T-helper 1 cell (primary cell): ENCODE measurements at regions not wholly inside any gene's neighbourhood (a gene's known extent, or its start where the extent isn't known, plus 50 kb on each side); places are given as distances from the start of the nearest gene placed in this dataset.
"Not testable (repeated sequence)": the region's sequence is repeated elsewhere in the genome, so short reads cannot be mapped to it uniquely, and the experiment has no call there.

Source experiments
- DNase-seq, 5 donors: peaks; one replicate each; pipeline ENCODE4 v3.0.0-alpha.2; 2012 to 2020

GRCh38 chr5:15383469-15383868 is 116.5 kb upstream of the FBXL7 start:
- no peak for DNase-seq

GRCh38 chr5:15383021-15383420 is 117.0 kb upstream of the FBXL7 start:
- DNase-seq = no peak

DNA sequence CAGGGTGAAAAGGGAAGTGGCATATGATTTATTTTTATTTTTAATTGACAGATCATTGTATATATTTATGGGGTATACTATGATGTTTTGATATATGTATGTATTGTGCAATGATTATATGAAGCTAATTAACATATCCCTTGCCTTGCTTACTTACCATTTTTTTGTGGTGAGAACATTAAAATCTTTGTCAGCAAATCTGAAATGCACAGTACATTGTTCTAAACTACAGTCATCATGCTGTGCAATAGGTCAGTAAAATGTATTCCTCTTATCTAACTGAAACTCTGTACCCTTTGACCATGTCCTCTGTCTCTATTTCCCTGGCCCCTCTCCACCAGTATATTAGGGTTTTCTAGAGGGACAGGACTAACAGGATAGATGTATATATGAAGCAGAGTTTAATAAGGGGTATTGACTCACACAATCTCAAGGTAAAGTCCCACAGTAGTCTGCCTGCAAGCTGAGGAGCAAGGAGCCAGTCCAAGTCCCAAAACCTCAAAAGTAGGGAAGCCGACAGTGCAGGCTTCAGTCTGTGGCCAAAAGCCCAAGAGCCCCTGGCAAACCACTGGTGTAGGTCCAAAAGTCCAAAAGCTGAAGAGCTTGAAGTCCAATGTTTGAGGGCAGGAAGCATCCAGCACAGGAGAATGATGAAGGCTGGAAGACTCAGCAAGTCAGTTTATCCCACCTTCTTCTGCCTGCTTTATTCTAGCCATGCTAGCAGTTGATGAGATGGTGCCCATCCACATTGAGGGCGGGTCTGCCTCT is 122.2 kb upstream of the FBXL7 start:
- DNase-seq = no peak

DNA sequence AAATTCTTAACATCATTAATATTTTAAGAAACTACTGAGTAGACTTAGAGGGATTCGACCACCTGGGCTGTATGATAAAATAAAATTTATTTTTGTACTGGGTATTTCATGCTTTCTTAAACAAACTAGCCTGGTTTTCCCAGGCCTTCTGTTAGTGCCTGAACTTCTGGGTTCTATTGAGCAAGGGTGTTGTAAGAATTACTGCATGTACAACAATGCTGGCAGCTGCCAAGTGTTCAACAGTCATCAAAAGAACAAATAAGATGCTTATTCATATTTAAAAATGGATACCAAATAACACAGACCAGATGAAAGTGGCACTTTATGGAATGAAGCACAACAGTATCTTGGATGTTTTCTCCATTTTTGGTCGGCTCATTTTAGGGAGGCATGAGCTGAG is 123.2 kb upstream of the FBXL7 start:
- no peak for DNase-seq

DNA sequence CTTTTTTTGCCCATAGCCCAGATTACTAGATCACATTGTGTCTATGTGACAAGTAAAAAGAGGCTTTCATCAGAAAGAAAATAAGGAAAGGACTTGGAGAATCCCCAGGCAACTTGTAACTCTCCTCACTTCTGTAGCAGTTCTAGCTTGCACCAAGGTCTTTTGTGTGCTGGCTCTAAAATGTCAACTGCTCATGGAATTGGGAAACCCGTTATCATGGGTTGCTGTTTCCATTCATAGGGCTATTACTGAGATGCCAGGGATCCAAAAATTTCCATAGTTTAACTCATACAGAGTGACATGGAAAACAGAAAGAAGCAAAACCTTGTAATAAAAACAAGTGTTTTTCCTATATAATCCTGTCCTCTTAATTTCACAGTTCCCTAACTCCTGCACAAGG is 123.9 kb upstream of the FBXL7 start:
- no peak for DNase-seq

GRCh38 chr5:15375559-15375958 is 124.4 kb upstream of the FBXL7 start:
- no peak for DNase-seq

DNA sequence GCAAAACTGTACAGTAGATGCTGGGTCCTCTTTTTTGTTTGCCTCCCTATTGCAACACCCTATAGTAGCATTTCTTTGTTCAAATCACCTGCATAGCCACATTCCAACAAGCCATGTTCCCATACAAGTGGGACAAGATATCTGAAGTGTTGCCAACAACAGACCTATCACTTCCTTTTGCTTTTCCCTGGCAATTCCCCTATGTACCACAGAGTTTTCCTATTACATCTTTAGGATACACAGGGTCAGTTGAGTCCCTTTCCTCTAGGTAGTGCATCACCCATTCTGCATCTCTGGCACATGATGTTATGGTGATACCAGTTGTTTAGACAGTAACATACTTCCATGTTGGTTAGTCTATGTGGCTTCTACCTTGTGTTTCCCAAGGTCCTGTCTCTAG is 125.1 kb upstream of the FBXL7 start:
- DNase-seq = no peak

DNA sequence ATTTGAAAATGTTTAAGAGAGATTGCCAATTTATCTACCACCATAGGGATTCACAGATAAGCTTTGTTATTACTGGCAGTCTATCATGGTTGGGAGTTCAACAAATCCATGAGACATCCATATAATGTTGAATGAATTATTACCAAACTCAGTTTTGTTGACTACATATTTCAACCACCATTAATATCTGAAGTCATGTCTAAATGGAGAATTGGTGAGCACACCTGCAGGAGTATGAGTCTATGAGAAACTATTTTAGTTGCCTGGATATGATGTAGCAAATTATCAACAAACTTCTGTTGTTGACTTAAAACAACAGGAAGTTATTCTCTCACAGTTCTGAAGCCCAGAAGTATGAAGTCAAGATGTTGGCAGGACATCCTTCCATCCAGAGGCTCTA is 126.8 kb upstream of the FBXL7 start:
- no peak for DNase-seq

DNA sequence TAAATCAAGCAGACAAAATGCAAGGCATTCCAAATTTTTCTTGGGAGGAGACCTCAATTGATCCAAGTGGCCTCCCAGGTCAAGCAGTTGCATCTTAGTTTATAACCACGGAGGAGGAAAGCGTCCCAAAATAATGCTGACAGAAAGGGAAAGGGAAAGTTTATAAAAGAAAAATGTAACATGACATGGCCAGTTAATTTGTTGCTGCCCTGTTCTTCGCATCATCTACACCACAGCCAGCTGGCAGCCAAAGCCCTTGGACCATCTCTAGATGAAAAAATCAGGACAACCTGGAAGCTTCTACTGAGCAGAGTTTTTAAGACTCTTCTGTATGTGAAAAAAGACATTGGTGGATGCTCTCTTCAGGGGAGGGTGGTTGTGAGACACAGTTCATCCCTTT is 128.8 kb upstream of the FBXL7 start:
- no peak for DNase-seq

- no peak for DNase-seq
These were observed 131.1 kb upstream of the FBXL7 start for GRCh38 chr5:15368835-15369234.

DNA sequence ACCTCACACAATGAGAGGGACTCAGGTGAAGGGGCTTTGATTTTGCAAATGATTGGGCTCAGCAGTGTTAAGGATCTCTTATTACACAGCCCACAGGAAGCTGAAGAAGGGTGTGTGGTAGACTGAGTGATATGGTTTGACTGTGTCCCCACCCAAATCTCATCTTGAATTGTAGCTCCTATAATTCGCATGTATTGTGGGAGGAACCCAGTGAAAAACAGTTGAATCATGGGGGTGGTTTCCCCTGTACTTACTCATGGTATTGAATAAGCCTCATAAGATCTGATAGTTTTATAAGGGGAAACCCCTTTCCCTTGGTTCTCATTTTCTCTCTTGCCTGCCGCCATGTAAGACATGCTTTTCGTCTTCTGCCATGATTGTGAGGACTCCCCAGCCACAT is 132.5 kb upstream of the FBXL7 start:
- DNase-seq = no peak

- no peak for DNase-seq
These were observed 133.1 kb upstream of the FBXL7 start for GRCh38 chr5:15366676-15367391.

DNA sequence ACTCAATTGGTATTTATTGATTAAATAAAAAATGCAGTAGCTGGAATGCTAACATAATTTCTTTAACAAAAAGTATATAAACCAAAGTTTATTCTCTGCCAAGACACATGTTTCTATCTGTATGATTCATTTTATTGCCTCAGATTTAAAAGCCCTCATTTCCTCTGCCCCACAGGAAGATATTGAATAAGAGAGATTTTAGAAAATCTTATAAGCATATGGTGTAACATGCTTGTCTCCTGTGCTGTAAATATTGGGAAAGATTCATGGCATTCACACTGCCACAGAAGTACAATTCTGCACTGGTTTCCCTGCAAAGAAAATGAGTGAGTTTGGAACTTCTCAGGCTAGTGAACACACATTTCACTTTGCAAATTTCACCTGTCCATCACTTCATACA is 134.9 kb upstream of the FBXL7 start:
- DNase-seq = no peak

GRCh38 chr5:15363601-15364000 is 136.4 kb upstream of the FBXL7 start:
- DNase-seq = no peak

GRCh38 chr5:15357092-15357453 is 142.9 kb upstream of the FBXL7 start:
- not testable (repeated sequence) for DNase-seq

- DNase-seq = not testable (repeated sequence)
These were observed 143.5 kb upstream of the FBXL7 start for GRCh38 chr5:15356308-15357091.

GRCh38 chr5:15354021-15354420 is 146.0 kb upstream of the FBXL7 start:
- DNase-seq = no peak

GRCh38 chr5:15353086-15353645 is 146.8 kb upstream of the FBXL7 start:
- DNase-seq = no peak

GRCh38 chr5:15350614-15351013 is 149.4 kb upstream of the FBXL7 start:
- no peak for DNase-seq

DNA sequence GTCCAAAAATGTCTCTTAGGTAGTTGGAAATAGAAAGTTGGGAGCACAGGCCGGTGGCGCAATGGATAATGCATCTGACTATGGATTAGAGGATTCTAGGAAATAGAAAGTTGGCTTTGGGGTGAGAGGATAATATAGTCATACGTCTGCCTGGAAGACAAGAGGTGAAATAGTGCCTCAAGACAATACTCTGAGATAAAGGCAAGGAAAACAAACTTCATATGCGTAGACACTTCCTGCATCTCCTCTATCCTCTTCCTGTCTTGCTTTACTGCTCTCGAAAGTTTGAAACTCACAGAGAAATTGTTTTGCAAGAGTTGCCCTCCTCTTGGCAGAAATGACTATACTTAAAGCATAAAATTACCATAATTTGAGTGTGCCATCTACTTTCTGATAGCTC is 153.2 kb upstream of the FBXL7 start:
- DNase-seq = no peak

- DNase-seq = no peak
These were observed 155.0 kb upstream of the FBXL7 start for GRCh38 chr5:15344954-15345353.

- no peak for DNase-seq
These were observed 161.4 kb upstream of the FBXL7 start for GRCh38 chr5:15338546-15338945.

DNA sequence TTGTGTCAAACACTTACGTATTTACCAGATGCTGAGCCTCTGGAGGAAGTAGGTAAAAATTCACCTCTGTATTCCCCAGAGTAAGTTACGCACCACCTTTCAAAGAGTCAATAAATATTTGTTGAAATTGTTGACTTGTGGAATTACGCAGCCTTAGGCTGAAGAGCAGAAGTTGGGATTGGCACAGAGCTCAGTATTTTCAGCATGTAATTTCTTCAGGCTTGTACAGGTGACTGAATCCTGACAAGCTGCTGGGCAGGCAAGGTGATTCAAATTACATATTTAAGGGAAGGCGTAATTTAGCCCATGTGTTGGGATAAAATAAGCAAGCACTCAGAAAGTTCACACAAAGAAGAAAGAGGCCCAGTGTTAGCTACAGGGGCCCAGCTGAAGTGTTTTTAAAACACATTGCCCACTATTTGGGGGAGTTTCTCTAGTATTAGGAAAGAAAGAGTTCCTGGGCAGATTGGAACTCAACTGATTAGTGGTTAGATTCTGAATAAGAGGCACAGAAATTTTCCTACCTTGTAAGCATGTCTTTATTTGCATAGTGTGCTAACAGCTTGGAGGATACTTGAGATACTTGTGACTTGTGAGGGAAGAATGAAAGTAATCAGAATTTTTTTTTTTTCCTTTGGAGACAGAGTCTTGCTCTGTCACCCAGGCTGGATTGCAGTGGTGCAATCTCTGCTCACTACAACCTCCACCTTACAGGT is 165.3 kb upstream of the FBXL7 start:
- no peak for DNase-seq
